Osteoblast (primary cell): ENCODE measurements at regions not wholly inside any gene's neighbourhood (a gene's known extent, or its start where the extent isn't known, plus 50 kb on each side); places are given as distances from the start of the nearest gene placed in this dataset.

ENCODE experiments used
- DNase-seq: peaks from one replicate; pipeline ENCODE4 v3.0.0; 2011; ENCODE audit warnings: low spot score, mixed read lengths; ENCODE audit not compliant: insufficient read length; ENCODE audit errors: missing footprints
- H2AFZ ChIP-seq: 2 replicates; pipeline ENCODE4 v1.6.0; 2011; ENCODE audit warnings: mild to moderate bottlenecking, low read length
- H3K27ac ChIP-seq: 2 replicates; pipeline ENCODE4 v1.5.1; 2011; ENCODE audit warnings: mild to moderate bottlenecking, low read depth, low read length, moderate library complexity
- H3K27me3 ChIP-seq: 2 replicates; pipeline ENCODE4 v1.6.0; 2012; ENCODE audit warnings: mild to moderate bottlenecking, control low read depth, inconsistent platforms, low read length, moderate library complexity; ENCODE audit not compliant: insufficient read depth
- H3K36me3 ChIP-seq: 2 replicates; pipeline ENCODE4 v1.5.1; 2011; ENCODE audit warnings: mild to moderate bottlenecking, low read length, control low read depth, moderate library complexity; ENCODE audit not compliant: insufficient read depth
- H3K4me1 ChIP-seq: 2 replicates; pipeline ENCODE4 v1.5.1; 2011; ENCODE audit warnings: mild to moderate bottlenecking, low read length, control low read depth, moderate library complexity; ENCODE audit not compliant: insufficient read depth
- H3K4me2 ChIP-seq: 2 replicates; pipeline ENCODE4 v1.6.0; 2011; ENCODE audit warnings: mild to moderate bottlenecking, low read length; ENCODE audit not compliant: insufficient read depth
- H3K4me3 ChIP-seq: fragments of 200-600 bp; sonication (generic); 3 replicates; pipeline ENCODE4 v1.5.1; 2012; ENCODE audit warnings: mild to moderate bottlenecking, low read length, inconsistent platforms; ENCODE audit not compliant: insufficient read depth
- H3K79me2 ChIP-seq: 2 replicates; pipeline ENCODE4 v1.6.0; 2012; ENCODE audit warnings: mild to moderate bottlenecking, low read length, control low read depth, inconsistent platforms; ENCODE audit not compliant: insufficient read depth
- H3K9me3 ChIP-seq: 2 replicates; pipeline ENCODE4 v1.5.1; 2011; ENCODE audit warnings: low read depth, low read length, control low read depth
- H4K20me1 ChIP-seq: 2 replicates; pipeline ENCODE4 v1.6.0; 2012; ENCODE audit warnings: mild to moderate bottlenecking, low read length, control low read depth; ENCODE audit not compliant: insufficient read depth
- CTCF ChIP-seq: IDR thresholded peaks from 2 replicates; pipeline ENCODE4 v1.5.1; 2011; ENCODE audit warnings: mild to moderate bottlenecking, low read depth, low read length, moderate library complexity; ENCODE audit errors: extremely low read depth

GRCh38 chr14:30227876-30228275 lies 300.2 kb upstream of the PRKD1 start:
- no peak for DNase-seq
- Histone ChIP-seq H3K27me3 (no peaks in the 10 kb centered on the region), H3K9me3 (no peaks in the 10 kb centered on the region), H4K20me1 (no peaks in the 10 kb centered on the region), H3K4me2 (peak overlapping the region; percentile 34), H2AFZ (no peak overlapping the region), H3K79me2 (no peaks in the 10 kb centered on the region), H3K4me1 (peaks cover 21% of the 10 kb centered on the region), H3K36me3 (no peaks in the 10 kb centered on the region), H3K4me3 (no peak overlapping the region), H3K27ac (no peak overlapping the region)
- no peak for TF ChIP-seq CTCF

- Histone ChIP-seq H3K36me3 (no peaks in the 10 kb centered on the region), H4K20me1 (no peaks in the 10 kb centered on the region), H3K4me3 (no peak overlapping the region), H3K79me2 (no peaks in the 10 kb centered on the region), H3K27me3 (no peaks in the 10 kb centered on the region), H3K4me1 (peaks cover 11% of the 10 kb centered on the region), H3K27ac (no peak overlapping the region), H3K4me2 (no peak overlapping the region), H3K9me3 (no peaks in the 10 kb centered on the region), H2AFZ (no peak overlapping the region)
- DNase-seq, result no peak
- no peak for TF ChIP-seq CTCF
Observed at GRCh38 chr14:30230719-30231118, 303.1 kb upstream of the PRKD1 start.

- no peaks in the 10 kb centered on the region for H3K9me3 ChIP-seq
- H3K27me3 ChIP-seq, result no peaks in the 10 kb centered on the region
- DNase-seq, result no peak
- no peak overlapping the region for H3K4me2 ChIP-seq
- H4K20me1 ChIP-seq, result no peaks in the 10 kb centered on the region
- no peak overlapping the region for H3K4me3 ChIP-seq
- no peaks in the 10 kb centered on the region for H3K4me1 ChIP-seq
- no peak overlapping the region for H2AFZ ChIP-seq
- no peak for TF ChIP-seq CTCF
- no peaks in the 10 kb centered on the region for H3K79me2 ChIP-seq
- no peak overlapping the region for H3K27ac ChIP-seq
- H3K36me3 ChIP-seq, result no peaks in the 10 kb centered on the region
Observed at GRCh38 chr14:30234966-30235365, 307.3 kb upstream of the PRKD1 start.

GRCh38 chr14:30235485-30235884 lies 307.8 kb upstream of the PRKD1 start:
- no peak overlapping the region for H3K4me2 ChIP-seq
- no peaks in the 10 kb centered on the region for H3K79me2 ChIP-seq
- no peaks in the 10 kb centered on the region for H3K27me3 ChIP-seq
- no peaks in the 10 kb centered on the region for H4K20me1 ChIP-seq
- H3K4me3 ChIP-seq, result no peak overlapping the region
- H3K36me3 ChIP-seq, result no peaks in the 10 kb centered on the region
- TF ChIP-seq CTCF, result no peak
- peak; percentile 27 for DNase-seq
- H3K4me1 ChIP-seq, result no peaks in the 10 kb centered on the region
- H3K27ac ChIP-seq, result no peak overlapping the region
- H2AFZ ChIP-seq, result peak overlapping the region; percentile 16
- no peaks in the 10 kb centered on the region for H3K9me3 ChIP-seq
